ENCODE measurements at regions not wholly inside any gene's neighbourhood (a gene's known extent, or its start where the extent isn't known, plus 50 kb on each side); places are given as distances from the start of the nearest gene placed in this dataset.
"Not testable (repeated sequence)": the region's sequence is repeated elsewhere in the genome, so short reads cannot be mapped to it uniquely, and the experiment has no call there.

- not testable (repeated sequence) for TF ChIP-seq REST (IDR thresholded peaks at IDR 0.05); POLR2A (IDR thresholded peaks at IDR 0.05; ENCODE audit: low read length); CTCF (IDR thresholded peaks at IDR 0.05); NPAS2 (CRISPR knock-in tag; IDR thresholded peaks at IDR 0.05; ENCODE audit: borderline replicate concordance); MAFK (IDR thresholded peaks at IDR 0.05; ENCODE audit: partially characterized antibody); RNF2 (IDR thresholded peaks at IDR 0.05; ENCODE audit: borderline replicate concordance, low read depth); RAD21 (conservative IDR thresholded peaks at IDR 0.05 in 1 of 2, IDR thresholded peaks at IDR 0.05 in 1 of 2); ZFP36 (IDR thresholded peaks at IDR 0.05; ENCODE audit: borderline replicate concordance, partially characterized antibody); USF2 (IDR thresholded peaks at IDR 0.05); PBX3 (IDR thresholded peaks at IDR 0.05); EP300 (IDR thresholded peaks at IDR 0.05); HMGXB4 (CRISPR knock-in tag; IDR thresholded peaks at IDR 0.05; ENCODE audit: borderline replicate concordance); HOXB5 (CRISPR knock-in tag; IDR thresholded peaks at IDR 0.05)
These were observed 69.5 kb downstream of the NPIPA7 start for GRCh38 chr16:16448423-16448822.
